Thyroid gland (tissue), 4 donors: ENCODE measurements at regions not wholly inside any gene's neighbourhood (a gene's known extent, or its start where the extent isn't known, plus 50 kb on each side); places are given as distances from the start of the nearest gene placed in this dataset.

Experiments used
- POLR2A ChIP-seq, 2 donors: fragments of 450-650 bp; IDR thresholded peaks; one replicate each; pipeline ENCODE4 v1.6.1; 2017; ENCODE audit warnings: antibody characterized with exemption in 2 of 2, mild to moderate bottlenecking in 2 of 2, moderate library complexity in 1 of 2
- TF ChIP-seq, protein P1 (sequence below), 6 experiments: fragments of 200-600 bp in 3 of 6; fragments of 450-650 bp in 3 of 6; sonication (generic) in 3 of 6; IDR thresholded peaks; one replicate each; pipeline ENCODE4 v1.5.1; 2016 to 2019; ENCODE audit warnings: antibody characterized with exemption in 6 of 6, mild to moderate bottlenecking in 2 of 6, inconsistent platforms in 1 of 6, moderate library complexity in 1 of 6

DNA sequence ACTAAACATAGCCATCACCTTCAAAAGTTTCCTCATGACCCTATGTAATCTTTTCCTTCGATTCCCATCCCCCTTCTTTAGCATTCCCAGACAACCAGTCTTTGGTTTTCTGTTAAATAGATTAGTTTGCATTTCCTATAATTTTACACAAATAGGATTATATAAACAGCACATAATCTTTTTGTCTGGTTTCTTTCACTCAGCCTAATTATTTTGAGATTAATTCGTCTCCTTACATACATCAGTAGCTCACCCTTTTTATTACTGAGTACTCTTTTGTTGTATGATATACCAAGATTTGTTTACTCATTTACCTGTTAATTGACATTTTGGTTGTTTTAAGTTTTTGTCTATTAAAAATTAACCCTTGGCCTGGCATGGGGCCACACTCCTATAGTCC lies 354.7 kb upstream of the CHRM2 start:
- no peak for TF ChIP-seq POLR2A (IDR thresholded peaks at IDR 0.05)
- TF ChIP-seq, protein P1, sequence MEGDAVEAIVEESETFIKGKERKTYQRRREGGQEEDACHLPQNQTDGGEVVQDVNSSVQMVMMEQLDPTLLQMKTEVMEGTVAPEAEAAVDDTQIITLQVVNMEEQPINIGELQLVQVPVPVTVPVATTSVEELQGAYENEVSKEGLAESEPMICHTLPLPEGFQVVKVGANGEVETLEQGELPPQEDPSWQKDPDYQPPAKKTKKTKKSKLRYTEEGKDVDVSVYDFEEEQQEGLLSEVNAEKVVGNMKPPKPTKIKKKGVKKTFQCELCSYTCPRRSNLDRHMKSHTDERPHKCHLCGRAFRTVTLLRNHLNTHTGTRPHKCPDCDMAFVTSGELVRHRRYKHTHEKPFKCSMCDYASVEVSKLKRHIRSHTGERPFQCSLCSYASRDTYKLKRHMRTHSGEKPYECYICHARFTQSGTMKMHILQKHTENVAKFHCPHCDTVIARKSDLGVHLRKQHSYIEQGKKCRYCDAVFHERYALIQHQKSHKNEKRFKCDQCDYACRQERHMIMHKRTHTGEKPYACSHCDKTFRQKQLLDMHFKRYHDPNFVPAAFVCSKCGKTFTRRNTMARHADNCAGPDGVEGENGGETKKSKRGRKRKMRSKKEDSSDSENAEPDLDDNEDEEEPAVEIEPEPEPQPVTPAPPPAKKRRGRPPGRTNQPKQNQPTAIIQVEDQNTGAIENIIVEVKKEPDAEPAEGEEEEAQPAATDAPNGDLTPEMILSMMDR (IDR thresholded peaks at IDR 0.05) = no peak
